Right lobe of liver (tissue), 6 donors: ENCODE measurements at regions not wholly inside any gene's neighbourhood (a gene's known extent, or its start where the extent isn't known, plus 50 kb on each side); places are given as distances from the start of the nearest gene placed in this dataset.
"Not testable (repeated sequence)": the region's sequence is repeated elsewhere in the genome, so short reads cannot be mapped to it uniquely, and the experiment has no call there.

Experiments
- ATAC-seq, 4 donors: fragments of 200-7000 bp; cut with Tn5 transposase; one replicate each; pipeline ENCODE4 v1.9.1; 2020; ENCODE audit warnings: mild to moderate bottlenecking in 4 of 4, moderate library complexity in 4 of 4
- DNase-seq, 3 donors: peaks; one replicate each; pipeline ENCODE4 v3.0.0-alpha.2; 2020
- H3K27ac ChIP-seq, 3 donors: fragments of 200-600 bp; one replicate each; pipeline ENCODE4 v1.8.0; 2022
- H3K27me3 ChIP-seq, 2 donors: fragments of 200-600 bp; one replicate each; pipeline ENCODE4 v1.8.0; 2022
- H3K36me3 ChIP-seq, 4 donors: fragments of 200-600 bp; sonication (generic) in 1 of 4; one replicate each; pipeline versions ENCODE4 v1.5.1 to v1.8.0; 2017 to 2022; ENCODE audit warnings: control low read depth in 1 of 4
- H3K4me1 ChIP-seq, 4 donors: fragments of 200-600 bp; sonication (generic) in 1 of 4; one replicate each; pipeline versions ENCODE4 v1.5.1 to v1.8.0; 2017 to 2022; ENCODE audit warnings: control low read depth in 1 of 4
- H3K4me3 ChIP-seq, 3 donors: fragments of 200-600 bp; one replicate each; pipeline ENCODE4 v1.8.0; 2022
- H3K9me3 ChIP-seq, 4 donors: fragments of 200-600 bp; sonication (generic) in 1 of 4; one replicate each; pipeline versions ENCODE4 v1.5.1 to v1.8.0; 2017 to 2022; ENCODE audit warnings: control low read depth in 1 of 4
- POLR2A ChIP-seq: fragments of 450-650 bp; IDR thresholded peaks from one replicate; pipeline ENCODE4 v1.6.1; 2017; ENCODE audit warnings: antibody characterized with exemption, mild to moderate bottlenecking
- WGBS: methylation state at CpG from one replicate; pipeline ENCODE4 v1.1.6; 2018; ENCODE audit warnings: low coverage, low lambda C conversion rate; ENCODE audit not compliant: insufficient coverage; ENCODE audit errors: missing lambda C conversion rate; 5-methylcytosine and 5-hydroxymethylcytosine counted together
- intact Hi-C, 2 donors: fragments of 100-400 bp; cut with DNase I; formaldehyde crosslinking; loops; one replicate each; pipeline versions ENCODE4 v1.11.2 to v1.14.1; 2022
- TF ChIP-seq, protein P1 (sequence below), 4 donors: fragments of 200-600 bp in 3 of 4; fragments of 450-650 bp in 1 of 4; IDR thresholded peaks; one replicate each; pipeline versions ENCODE4 v1.5.1 to v1.8.0; 2016 to 2022; ENCODE audit warnings: antibody characterized with exemption in 4 of 4, mild to moderate bottlenecking in 2 of 4
- donor health status: DM: no; HTN: yes; CAD: no.
- donor health status: DM: no; HTN: no; CAD: no.
- donor health status: DM: no; HTN: no; CAD: no.
- donor health status: DM: no; HTN: yes; CAD: no.
- donor health status: DM: no; HTN: yes; CAD: no.

DNA sequence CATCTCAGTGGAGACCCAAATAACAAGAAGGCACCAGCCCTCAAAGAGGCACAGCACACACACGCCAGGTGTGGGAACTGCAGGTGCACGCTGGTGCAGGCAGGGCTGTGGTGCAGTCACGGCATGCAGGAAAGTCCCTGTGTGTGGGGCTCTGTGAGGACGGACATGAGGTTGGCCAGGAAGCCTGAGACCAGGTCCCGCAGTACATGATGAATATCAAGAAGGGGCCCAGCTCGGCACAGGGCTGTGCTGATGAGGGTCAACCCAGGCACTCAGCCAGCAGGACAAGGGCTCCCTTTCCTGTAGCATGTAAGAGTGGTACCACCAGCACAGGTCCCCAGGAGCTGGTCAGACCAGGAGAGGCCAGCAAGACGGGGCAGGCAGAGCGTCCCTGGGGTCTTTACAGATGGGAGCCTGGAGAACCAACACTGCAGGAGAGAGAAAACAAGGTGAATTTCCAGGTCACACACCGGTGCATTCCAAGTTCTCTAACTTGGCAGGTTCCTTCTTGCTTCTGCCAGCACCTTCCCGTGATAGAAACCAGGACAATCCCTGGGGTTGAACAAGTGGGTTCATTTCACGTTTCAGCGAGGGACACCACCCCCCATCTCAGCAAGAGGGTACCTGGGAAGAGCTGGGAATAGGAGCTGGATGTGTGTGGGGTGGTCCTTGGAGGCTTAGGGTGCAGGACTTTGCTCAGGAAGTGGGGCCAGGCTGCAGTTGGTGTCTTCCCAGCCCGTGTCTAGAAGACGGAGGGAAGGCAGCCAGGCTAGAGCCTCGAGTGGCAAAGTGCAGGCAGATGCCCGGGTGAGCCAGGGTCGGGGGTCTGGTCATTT, 244.8 kb upstream of the TCERG1L start:
- Histone ChIP-seq H3K27me3 (no peaks in the 10 kb centered on the region), H3K36me3 (no peaks in the 10 kb centered on the region), H3K27ac (no peak overlapping the region), H3K9me3 (no peaks in the 10 kb centered on the region), H3K4me1 (no peaks in the 10 kb centered on the region), H3K4me3 (no peak overlapping the region)
- intact Hi-C loops, result no loop called here
- no peak for TF ChIP-seq POLR2A
- TF ChIP-seq, protein P1, sequence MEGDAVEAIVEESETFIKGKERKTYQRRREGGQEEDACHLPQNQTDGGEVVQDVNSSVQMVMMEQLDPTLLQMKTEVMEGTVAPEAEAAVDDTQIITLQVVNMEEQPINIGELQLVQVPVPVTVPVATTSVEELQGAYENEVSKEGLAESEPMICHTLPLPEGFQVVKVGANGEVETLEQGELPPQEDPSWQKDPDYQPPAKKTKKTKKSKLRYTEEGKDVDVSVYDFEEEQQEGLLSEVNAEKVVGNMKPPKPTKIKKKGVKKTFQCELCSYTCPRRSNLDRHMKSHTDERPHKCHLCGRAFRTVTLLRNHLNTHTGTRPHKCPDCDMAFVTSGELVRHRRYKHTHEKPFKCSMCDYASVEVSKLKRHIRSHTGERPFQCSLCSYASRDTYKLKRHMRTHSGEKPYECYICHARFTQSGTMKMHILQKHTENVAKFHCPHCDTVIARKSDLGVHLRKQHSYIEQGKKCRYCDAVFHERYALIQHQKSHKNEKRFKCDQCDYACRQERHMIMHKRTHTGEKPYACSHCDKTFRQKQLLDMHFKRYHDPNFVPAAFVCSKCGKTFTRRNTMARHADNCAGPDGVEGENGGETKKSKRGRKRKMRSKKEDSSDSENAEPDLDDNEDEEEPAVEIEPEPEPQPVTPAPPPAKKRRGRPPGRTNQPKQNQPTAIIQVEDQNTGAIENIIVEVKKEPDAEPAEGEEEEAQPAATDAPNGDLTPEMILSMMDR (IDR thresholded peaks at IDR 0.05), result no peak
- no peak for ATAC-seq
- peak in 2 of 3 donors; percentile 37 for DNase-seq
- WGBS, result 27% methylated on average over 4 of the region's 17 CpGs

DNA sequence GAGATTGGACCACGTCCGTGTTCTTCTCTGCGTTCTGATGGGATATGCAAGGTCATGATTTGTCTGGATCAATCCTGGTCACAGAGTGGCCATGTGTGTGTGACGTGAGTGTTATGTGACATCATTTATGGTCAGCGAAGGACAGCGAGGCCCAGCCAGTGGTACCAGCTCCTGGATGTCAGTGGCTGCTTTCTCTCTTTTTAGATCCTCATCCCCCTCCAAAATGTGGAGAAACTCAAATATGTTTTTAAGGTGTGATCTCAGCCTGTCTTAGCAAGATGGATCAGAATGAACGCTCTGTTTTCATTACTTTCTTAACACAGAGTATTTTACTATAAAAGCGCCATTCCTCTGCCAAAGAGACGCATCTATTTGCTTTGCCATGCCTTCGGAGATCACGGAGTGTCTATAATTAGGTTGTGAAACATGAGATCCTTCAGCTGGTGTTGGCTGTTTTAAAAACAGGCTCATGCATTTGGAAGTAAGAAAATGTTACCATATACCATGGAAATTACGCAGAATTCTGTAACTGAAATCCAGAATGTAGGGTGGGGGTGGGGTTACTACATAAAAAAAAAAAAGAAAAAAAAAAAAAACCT, 245.5 kb upstream of the TCERG1L start:
- no peaks in the 10 kb centered on the region for H3K36me3 ChIP-seq
- H3K4me1 ChIP-seq, result no peaks in the 10 kb centered on the region
- TF ChIP-seq, protein P1 (IDR thresholded peaks at IDR 0.05), result no peak
- TF ChIP-seq POLR2A, result no peak
- intact Hi-C loops, result no loop called here
- no peaks in the 10 kb centered on the region for H3K27me3 ChIP-seq
- DNase-seq (no peak), ATAC-seq (no peak)
- H3K9me3 ChIP-seq, result no peaks in the 10 kb centered on the region
- no peak overlapping the region for H3K27ac ChIP-seq
- H3K4me3 ChIP-seq, result no peak overlapping the region
- WGBS, result 50% methylated on average over 6 of the region's 12 CpGs

DNA sequence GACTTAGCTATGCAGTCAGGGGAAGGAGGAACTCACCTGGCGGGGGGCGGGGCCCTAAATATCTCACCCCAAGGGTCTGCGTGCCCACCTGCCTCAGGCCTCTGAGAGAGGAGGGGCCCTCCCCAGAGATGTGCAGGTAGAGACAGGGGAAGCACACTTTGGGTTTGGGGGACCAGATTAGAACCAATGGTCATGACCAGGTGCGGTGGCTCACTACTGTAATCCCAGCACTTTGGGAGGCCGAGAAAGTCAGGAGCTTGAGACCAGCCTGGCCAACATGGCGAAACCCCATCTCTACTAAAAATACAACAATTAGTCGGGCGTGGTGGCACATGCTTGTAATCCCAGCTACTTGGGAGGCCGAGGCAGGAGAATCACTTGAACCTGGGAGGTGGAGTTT, 246.4 kb upstream of the TCERG1L start:
- H3K27ac ChIP-seq, H3K9me3 ChIP-seq, ATAC-seq, intact Hi-C loops, H3K27me3 ChIP-seq, H3K4me1 ChIP-seq, H3K36me3 ChIP-seq, H3K4me3 ChIP-seq, DNase-seq: not testable (repeated sequence)
- 0% methylated on average over 1 of the region's 9 CpGs for WGBS

DNA sequence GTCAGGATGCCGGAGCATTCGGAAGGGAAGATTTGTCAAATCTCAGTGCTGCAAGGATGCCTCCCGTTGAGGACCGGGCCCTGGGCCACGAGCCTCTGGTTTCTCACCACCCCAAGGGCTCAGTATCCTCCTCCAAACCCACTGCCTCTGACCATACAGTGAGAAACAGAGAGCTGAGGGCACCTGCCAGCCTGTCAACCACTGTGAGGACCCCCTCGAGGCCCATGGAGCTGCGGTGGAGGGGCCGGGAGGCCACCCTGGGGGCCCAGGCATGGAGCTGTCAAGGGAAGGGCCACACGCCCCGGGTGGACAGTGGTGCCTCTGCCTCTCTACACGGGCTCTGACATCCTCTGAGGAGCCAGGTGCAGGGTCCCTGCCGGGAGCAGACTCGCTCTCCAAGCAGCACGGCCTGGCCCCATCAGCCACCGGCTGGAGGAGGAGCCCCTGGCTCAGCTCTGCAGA, 248.0 kb upstream of the TCERG1L start:
- H3K9me3 ChIP-seq, result no peaks in the 10 kb centered on the region
- intact Hi-C loops, result no loop called here
- H3K4me1 ChIP-seq, result no peaks in the 10 kb centered on the region
- DNase-seq (peak in 1 of 3 donors; percentile 31), ATAC-seq (peak in 1 of 4 donors; percentile 25)
- H3K4me3 ChIP-seq, result no peak overlapping the region
- H3K36me3 ChIP-seq, result no peaks in the 10 kb centered on the region
- TF ChIP-seq, protein P1 (IDR thresholded peaks at IDR 0.05), result no peak
- no peak for TF ChIP-seq POLR2A
- no peak overlapping the region for H3K27ac ChIP-seq
- no peaks in the 10 kb centered on the region for H3K27me3 ChIP-seq
- WGBS, result 75% methylated on average over 4 of the region's 15 CpGs

DNA sequence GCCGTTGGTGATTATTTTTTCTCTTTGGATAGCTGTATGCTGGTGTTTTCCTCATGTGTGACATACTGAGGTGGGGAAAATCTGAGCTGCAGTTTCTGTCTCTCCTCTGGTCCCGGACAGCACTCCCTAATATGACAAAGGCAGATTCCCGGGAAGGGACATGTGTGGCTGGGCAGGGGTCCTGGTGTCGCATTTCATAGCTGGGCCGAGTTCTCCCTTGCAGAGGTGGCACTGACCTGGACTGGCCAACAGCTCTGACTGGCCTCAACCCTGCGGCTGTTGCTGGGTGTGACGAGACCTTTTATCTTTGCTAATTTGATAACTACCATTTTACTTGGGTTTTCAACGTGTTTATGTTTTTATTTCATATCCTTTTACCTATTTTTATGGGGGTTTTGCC, 248.6 kb upstream of the TCERG1L start:
- intact Hi-C loops, result no loop called here
- H3K9me3 ChIP-seq, result no peaks in the 10 kb centered on the region
- DNase-seq (no peak), ATAC-seq (no peak)
- no peak overlapping the region for H3K27ac ChIP-seq
- TF ChIP-seq, protein P1 (IDR thresholded peaks at IDR 0.05), result no peak
- no peak for TF ChIP-seq POLR2A
- H3K36me3 ChIP-seq, result no peaks in the 10 kb centered on the region
- no peak overlapping the region for H3K4me3 ChIP-seq
- no peaks in the 10 kb centered on the region for H3K4me1 ChIP-seq
- 40% methylated on average over 6 of the region's 8 CpGs for WGBS
- H3K27me3 ChIP-seq, result no peaks in the 10 kb centered on the region
